ENCODE measurements at regions not wholly inside any gene's neighbourhood (a gene's known extent, or its start where the extent isn't known, plus 50 kb on each side); places are given as distances from the start of the nearest gene placed in this dataset.

GRCh38 chr15:88312941-88313579 lies 56.5 kb upstream of the NTRK3 start:
- DNase-seq = no peak

- DNase-seq = no peak
These were observed 52.8 kb upstream of the NTRK3 start for GRCh38 chr15:88309363-88309762.

GRCh38 chr15:88307344-88307743 lies 50.8 kb upstream of the NTRK3 start:
- no peak for DNase-seq
